ENCODE measurements at regions not wholly inside any gene's neighbourhood (a gene's known extent, or its start where the extent isn't known, plus 50 kb on each side); places are given as distances from the start of the nearest gene placed in this dataset.

DNA sequence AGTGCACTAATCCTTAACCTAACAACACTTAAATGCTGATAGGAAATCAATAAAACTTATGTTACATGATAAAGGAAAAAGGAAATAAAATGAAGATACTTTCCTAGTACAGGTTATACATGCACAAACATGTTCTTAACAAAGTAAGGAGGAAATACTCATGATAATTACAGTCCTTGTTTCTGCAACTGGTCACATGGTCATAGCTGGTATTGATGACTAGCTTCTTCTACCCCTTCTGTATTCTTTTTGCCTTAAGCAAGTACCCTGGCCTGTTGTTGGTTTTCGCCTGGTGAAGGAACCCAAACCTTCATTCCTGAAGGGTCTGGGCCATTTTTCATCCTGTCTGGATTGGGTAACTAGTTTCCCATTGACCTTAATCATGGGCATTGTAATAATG lies 93.7 kb upstream of the FBN2 start:
- TF ChIP-seq POLR2AphosphoS5 (IDR thresholded peaks at IDR 0.05; ENCODE audit: low read depth, low read length), result no peak
- TF ChIP-seq, protein P1, sequence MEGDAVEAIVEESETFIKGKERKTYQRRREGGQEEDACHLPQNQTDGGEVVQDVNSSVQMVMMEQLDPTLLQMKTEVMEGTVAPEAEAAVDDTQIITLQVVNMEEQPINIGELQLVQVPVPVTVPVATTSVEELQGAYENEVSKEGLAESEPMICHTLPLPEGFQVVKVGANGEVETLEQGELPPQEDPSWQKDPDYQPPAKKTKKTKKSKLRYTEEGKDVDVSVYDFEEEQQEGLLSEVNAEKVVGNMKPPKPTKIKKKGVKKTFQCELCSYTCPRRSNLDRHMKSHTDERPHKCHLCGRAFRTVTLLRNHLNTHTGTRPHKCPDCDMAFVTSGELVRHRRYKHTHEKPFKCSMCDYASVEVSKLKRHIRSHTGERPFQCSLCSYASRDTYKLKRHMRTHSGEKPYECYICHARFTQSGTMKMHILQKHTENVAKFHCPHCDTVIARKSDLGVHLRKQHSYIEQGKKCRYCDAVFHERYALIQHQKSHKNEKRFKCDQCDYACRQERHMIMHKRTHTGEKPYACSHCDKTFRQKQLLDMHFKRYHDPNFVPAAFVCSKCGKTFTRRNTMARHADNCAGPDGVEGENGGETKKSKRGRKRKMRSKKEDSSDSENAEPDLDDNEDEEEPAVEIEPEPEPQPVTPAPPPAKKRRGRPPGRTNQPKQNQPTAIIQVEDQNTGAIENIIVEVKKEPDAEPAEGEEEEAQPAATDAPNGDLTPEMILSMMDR (IDR thresholded peaks at IDR 0.05), result no peak
- TF ChIP-seq TCF7L2 (IDR thresholded peaks at IDR 0.05; ENCODE audit: low read depth, low read length), result no peak
